ENCODE measurements at regions not wholly inside any gene's neighbourhood (a gene's known extent, or its start where the extent isn't known, plus 50 kb on each side); places are given as distances from the start of the nearest gene placed in this dataset.

- TF ChIP-seq EZH2 (IDR thresholded peaks at IDR 0.05) (no peak), FOXP2 (optimal IDR thresholded peaks at IDR 0.05; ENCODE audit: control extremely low read depth, extremely low read length, insufficient read depth) (no peak), POLR2AphosphoS5 (IDR thresholded peaks at IDR 0.05; ENCODE audit: borderline replicate concordance, low read depth, low read length) (no peak)
Observed at GRCh38 chrX:149223854-149224253, 281.3 kb downstream of the IDS start.

Measured in SK-N-MC (cell line).